Smooth muscle cell (in vitro differentiated cells): ENCODE measurements at regions not wholly inside any gene's neighbourhood (a gene's known extent, or its start where the extent isn't known, plus 50 kb on each side); places are given as distances from the start of the nearest gene placed in this dataset.

Source experiments
- DNase-seq: peaks from one replicate; lab custom pipeline; 2025; ENCODE audit not compliant: unreplicated experiment; lab: John Stamatoyannopoulos, UW
- H2AFZ ChIP-seq: fragments of 200-600 bp; sonication (generic); 2 replicates; pipeline ENCODE4 v1.6.0; 2016; ENCODE audit warnings: antibody characterized with exemption, low read depth, mild to moderate bottlenecking
- H3F3A ChIP-seq: fragments of 200-600 bp; sonication (generic); 2 replicates; pipeline ENCODE4 v1.6.0; 2017; ENCODE audit warnings: antibody characterized with exemption, low read depth
- H3K27ac ChIP-seq: fragments of 200-600 bp; sonication (generic); 2 replicates; pipeline ENCODE4 v1.5.1; 2016; ENCODE audit warnings: low read depth, mild to moderate bottlenecking
- H3K27me3 ChIP-seq: fragments of 200-600 bp; sonication (generic); 2 replicates; pipeline ENCODE4 v1.6.1; 2016; ENCODE audit warnings: low read depth, mild to moderate bottlenecking
- H3K36me3 ChIP-seq: fragments of 200-600 bp; sonication (generic); 2 replicates; pipeline ENCODE4 v1.5.1; 2016; ENCODE audit warnings: low read depth
- H3K4me1 ChIP-seq: fragments of 200-600 bp; sonication (generic); 2 replicates; pipeline ENCODE4 v1.5.1; 2016; ENCODE audit warnings: low read depth
- H3K4me2 ChIP-seq: fragments of 200-600 bp; sonication (generic); 2 replicates; pipeline ENCODE4 v1.6.0; 2016; ENCODE audit warnings: mild to moderate bottlenecking
- H3K4me3 ChIP-seq: fragments of 200-600 bp; sonication (generic); 2 replicates; pipeline ENCODE4 v1.5.1; 2016; ENCODE audit warnings: mild to moderate bottlenecking
- H3K79me2 ChIP-seq: fragments of 200-600 bp; sonication (generic); 2 replicates; pipeline ENCODE4 v1.6.0; 2016; ENCODE audit warnings: low read depth, mild to moderate bottlenecking
- H3K9ac ChIP-seq: fragments of 200-600 bp; sonication (generic); 2 replicates; pipeline ENCODE4 v1.6.0; 2016; ENCODE audit warnings: low read depth
- H3K9me3 ChIP-seq: fragments of 200-600 bp; sonication (generic); replicated peaks from 2 replicates; pipeline ENCODE4 v1.5.1; 2016; ENCODE audit warnings: low read depth
- H4K20me1 ChIP-seq: fragments of 200-600 bp; sonication (generic); 2 replicates; pipeline ENCODE4 v1.6.0; 2016; ENCODE audit warnings: low read depth
- WGBS: methylation state at CpG from one replicate; pipeline ENCODE4 v1.1.7; 2016; ENCODE audit warnings: low lambda C conversion rate; 5-methylcytosine and 5-hydroxymethylcytosine counted together
- TF ChIP-seq, protein P1 (sequence below): fragments of 200-600 bp; sonication (generic); IDR thresholded peaks from 2 replicates; pipeline ENCODE4 v1.5.1; 2017; ENCODE audit warnings: borderline replicate concordance, mild to moderate bottlenecking, antibody characterized with exemption; ENCODE audit not compliant: insufficient read depth, poor library complexity, severe bottlenecking

- H3K4me1 ChIP-seq: no peaks in the 10 kb centered on the region
- H3K9ac ChIP-seq: no peak overlapping the region
- no peaks in the 10 kb centered on the region for H3K36me3 ChIP-seq
- no peak overlapping the region for H3K4me2 ChIP-seq
- H2AFZ ChIP-seq: no peak overlapping the region
- H3K79me2 ChIP-seq: no peaks in the 10 kb centered on the region
- no peak overlapping the region for H3K27ac ChIP-seq
- no peaks in the 10 kb centered on the region for H3K9me3 ChIP-seq
- no peak overlapping the region for H3K4me3 ChIP-seq
- no peak for DNase-seq
- H3K27me3 ChIP-seq: peaks cover 6% of the 10 kb centered on the region
- H4K20me1 ChIP-seq: no peaks in the 10 kb centered on the region
- H3F3A ChIP-seq: no peaks in the 10 kb centered on the region
- TF ChIP-seq, protein P1, sequence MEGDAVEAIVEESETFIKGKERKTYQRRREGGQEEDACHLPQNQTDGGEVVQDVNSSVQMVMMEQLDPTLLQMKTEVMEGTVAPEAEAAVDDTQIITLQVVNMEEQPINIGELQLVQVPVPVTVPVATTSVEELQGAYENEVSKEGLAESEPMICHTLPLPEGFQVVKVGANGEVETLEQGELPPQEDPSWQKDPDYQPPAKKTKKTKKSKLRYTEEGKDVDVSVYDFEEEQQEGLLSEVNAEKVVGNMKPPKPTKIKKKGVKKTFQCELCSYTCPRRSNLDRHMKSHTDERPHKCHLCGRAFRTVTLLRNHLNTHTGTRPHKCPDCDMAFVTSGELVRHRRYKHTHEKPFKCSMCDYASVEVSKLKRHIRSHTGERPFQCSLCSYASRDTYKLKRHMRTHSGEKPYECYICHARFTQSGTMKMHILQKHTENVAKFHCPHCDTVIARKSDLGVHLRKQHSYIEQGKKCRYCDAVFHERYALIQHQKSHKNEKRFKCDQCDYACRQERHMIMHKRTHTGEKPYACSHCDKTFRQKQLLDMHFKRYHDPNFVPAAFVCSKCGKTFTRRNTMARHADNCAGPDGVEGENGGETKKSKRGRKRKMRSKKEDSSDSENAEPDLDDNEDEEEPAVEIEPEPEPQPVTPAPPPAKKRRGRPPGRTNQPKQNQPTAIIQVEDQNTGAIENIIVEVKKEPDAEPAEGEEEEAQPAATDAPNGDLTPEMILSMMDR: no peak
- 95% methylated on average over 16 of the region's 20 CpGs for WGBS
Measured at GRCh38 chr7:1341361-1342089, 108.9 kb downstream of the UNCX start.

GRCh38 chr7:1342090-1342640, 109.5 kb downstream of the UNCX start:
- no peak for DNase-seq

GRCh38 chr7:1343551-1343950, 110.9 kb downstream of the UNCX start:
- Histone ChIP-seq H3K4me3 (no peak overlapping the region), H3K9ac (no peak overlapping the region), H3K4me1 (no peaks in the 10 kb centered on the region), H3F3A (no peaks in the 10 kb centered on the region), H4K20me1 (no peaks in the 10 kb centered on the region), H3K27me3 (peaks cover 6% of the 10 kb centered on the region), H3K79me2 (no peaks in the 10 kb centered on the region), H3K9me3 (no peaks in the 10 kb centered on the region), H3K36me3 (no peaks in the 10 kb centered on the region), H3K27ac (no peak overlapping the region), H3K4me2 (no peak overlapping the region), H2AFZ (no peak overlapping the region)
- TF ChIP-seq, protein P1: no peak
- WGBS: 84% methylated on average over 10 of the region's 10 CpGs
- DNase-seq: no peak

More at GRCh38 chr7:1342090-1342640, 109.5 kb downstream of the UNCX start:
- H3K4me2 ChIP-seq: no peak overlapping the region
- H2AFZ ChIP-seq: no peak overlapping the region
- no peak overlapping the region for H3K27ac ChIP-seq
- no peaks in the 10 kb centered on the region for H3K9me3 ChIP-seq
- TF ChIP-seq, protein P1: no peak
- no peaks in the 10 kb centered on the region for H3K4me1 ChIP-seq
- H3K36me3 ChIP-seq: no peaks in the 10 kb centered on the region
- WGBS: 90% methylated on average over 12 of the region's 12 CpGs
- H3K9ac ChIP-seq: no peak overlapping the region
- H3F3A ChIP-seq: no peaks in the 10 kb centered on the region
- H3K79me2 ChIP-seq: no peaks in the 10 kb centered on the region
- peaks cover 6% of the 10 kb centered on the region for H3K27me3 ChIP-seq
- H4K20me1 ChIP-seq: no peaks in the 10 kb centered on the region
- H3K4me3 ChIP-seq: no peak overlapping the region

DNA sequence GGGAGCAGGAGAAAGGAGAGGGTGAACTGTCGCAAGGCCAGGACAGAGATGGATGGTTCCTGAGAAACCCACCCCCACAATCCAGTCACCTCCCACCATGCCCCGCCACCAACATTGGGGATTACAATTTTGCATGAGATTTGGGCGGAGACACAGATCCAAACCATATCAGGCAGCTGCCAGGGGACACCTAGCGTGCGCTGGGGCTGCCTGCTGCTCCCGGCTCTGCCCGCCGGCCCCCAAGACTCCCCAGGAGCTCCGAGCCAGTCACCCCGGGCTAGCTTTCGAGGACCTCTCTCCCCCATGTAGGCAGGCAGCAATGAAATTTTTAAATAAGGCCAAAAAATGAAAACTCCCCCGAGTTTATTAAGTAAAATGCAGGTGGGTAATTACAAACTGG, 111.7 kb downstream of the UNCX start:
- H3K27me3 ChIP-seq: peaks cover 6% of the 10 kb centered on the region
- no peak overlapping the region for H3K27ac ChIP-seq
- H3K9ac ChIP-seq: no peak overlapping the region
- no peaks in the 10 kb centered on the region for H3K79me2 ChIP-seq
- H3K36me3 ChIP-seq: no peaks in the 10 kb centered on the region
- H3K9me3 ChIP-seq: no peaks in the 10 kb centered on the region
- TF ChIP-seq, protein P1: no peak
- 96% methylated on average over 12 of the region's 12 CpGs for WGBS
- H3K4me1 ChIP-seq: no peaks in the 10 kb centered on the region
- no peaks in the 10 kb centered on the region for H4K20me1 ChIP-seq
- H3F3A ChIP-seq: no peaks in the 10 kb centered on the region
- no peak overlapping the region for H3K4me3 ChIP-seq
- H3K4me2 ChIP-seq: no peak overlapping the region
- no peak overlapping the region for H2AFZ ChIP-seq
- no peak for DNase-seq
